H1 (cell line): ENCODE measurements at regions not wholly inside any gene's neighbourhood (a gene's known extent, or its start where the extent isn't known, plus 50 kb on each side); places are given as distances from the start of the nearest gene placed in this dataset.

ENCODE experiments used
- CTCF ChIA-PET: fragments of 300-600 bp; sonication (Branson Sonifier 250); formaldehyde crosslinking; loops from one replicate; lab custom pipeline; 2021; ENCODE audit not compliant: partially characterized antibody; lab: Charles Lee
- POLR2A ChIA-PET: fragments of 300-600 bp; sonication (Branson Sonifier 250); formaldehyde crosslinking; loops from one replicate; lab custom pipeline; 2021; ENCODE audit warnings: inconsistent platforms; ENCODE audit not compliant: partially characterized antibody; lab: Charles Lee
- DNase-seq, 2 experiments: peaks; one replicate each; pipeline versions ENCODE4 v3.0.0 to v3.0.0-alpha.2; 2010 to 2022; ENCODE audit warnings: low spot score in 2 of 2, low read depth in 1 of 2, mixed read lengths in 1 of 2
- FAIRE-seq: peaks from 2 replicates; lab custom pipeline; 2011; peaks lifted over from hg19 to GRCh38; lab: Jason Lieb, UNC
- H2AFZ ChIP-seq: 2 replicates; pipeline ENCODE4 v1.8.1; 2012; ENCODE audit warnings: low read length, inconsistent platforms
- H2AK5ac ChIP-seq: 2 replicates; pipeline ENCODE4 v1.6.1; 2013; ENCODE audit warnings: low read depth, low read length
- H2BK120ac ChIP-seq: replicated peaks from 2 replicates; pipeline ENCODE3; 2013; ENCODE audit warnings: low read depth, low read length, inconsistent platforms
- H2BK12ac ChIP-seq: 2 replicates; pipeline ENCODE4 v1.6.1; 2013; ENCODE audit warnings: low read depth, low read length
- H2BK15ac ChIP-seq: 2 replicates; pipeline ENCODE4 v1.6.1; 2013; ENCODE audit warnings: low read length
- H2BK20ac ChIP-seq: 2 replicates; pipeline ENCODE4 v1.6.1; 2013; ENCODE audit warnings: low read length
- H2BK5ac ChIP-seq: 2 replicates; pipeline ENCODE4 v1.6.1; 2013; ENCODE audit warnings: low read depth, low read length
- H3K14ac ChIP-seq: 2 replicates; pipeline ENCODE4 v1.6.1; 2013; ENCODE audit warnings: inconsistent platforms; ENCODE audit not compliant: insufficient read length
- H3K18ac ChIP-seq: 2 replicates; pipeline ENCODE4 v1.6.1; 2013; ENCODE audit warnings: low read length; ENCODE audit errors: extremely low read depth
- H3K23ac ChIP-seq: 2 replicates; pipeline ENCODE4 v1.6.1; 2013; ENCODE audit warnings: inconsistent platforms; ENCODE audit not compliant: insufficient read length
- H3K23me2 ChIP-seq: 2 replicates; pipeline ENCODE4 v1.6.1; 2013; ENCODE audit warnings: low read depth, low read length
- H3K27ac ChIP-seq: 2 replicates; pipeline ENCODE4 v1.6.1; 2011; ENCODE audit warnings: low read depth, low read length, inconsistent platforms
- H3K27me3 ChIP-seq, 4 experiments: replicated peaks in 1 of 4; 1 replicate in 1 of 4; 2 replicates in 3 of 4; pipeline versions ENCODE4 v1.6.1 to v1.8.1; 2011 to 2013; ENCODE audit warnings: low read length in 3 of 4, mild to moderate bottlenecking in 3 of 4, inconsistent platforms in 2 of 4, mixed read lengths in 2 of 4, moderate library complexity in 1 of 4; ENCODE audit not compliant: control insufficient read depth in 3 of 4, insufficient read depth in 3 of 4; ENCODE audit errors: extremely low read depth in 1 of 4
- H3K36me3 ChIP-seq, 4 experiments: 2 replicates each; pipeline versions ENCODE4 v1.6.1 to v1.8.1; 2011 to 2013; ENCODE audit warnings: mild to moderate bottlenecking in 4 of 4, low read length in 3 of 4, moderate library complexity in 2 of 4, control low read depth in 1 of 4, inconsistent platforms in 1 of 4; ENCODE audit not compliant: insufficient read depth in 4 of 4, control insufficient read depth in 2 of 4
- H3K4ac ChIP-seq: replicated peaks from 2 replicates; pipeline ENCODE3; 2013; ENCODE audit warnings: low read length, low read depth, mixed read lengths, inconsistent platforms; ENCODE audit not compliant: insufficient read length
- H3K4me1 ChIP-seq, 4 experiments: replicated peaks in 1 of 4; 1 replicate in 1 of 4; 2 replicates in 3 of 4; pipeline versions ENCODE4 v1.6.1 to v1.8.1; 2011 to 2013; ENCODE audit warnings: low read length in 3 of 4, inconsistent platforms in 2 of 4, mixed read lengths in 1 of 4; ENCODE audit not compliant: insufficient read depth in 4 of 4, control insufficient read depth in 3 of 4
- H3K4me2 ChIP-seq, 2 experiments: 2 replicates each; pipeline versions ENCODE4 v1.6.1 to v1.8.1; 2011 to 2013; ENCODE audit warnings: low read depth in 2 of 2, low read length in 2 of 2, control low read depth in 1 of 2, inconsistent platforms in 1 of 2, mild to moderate bottlenecking in 1 of 2; ENCODE audit not compliant: insufficient read depth in 1 of 2
- H3K4me3 ChIP-seq, 4 experiments: fragments of 200-600, 300-600 bp in 1 of 4; sonication (generic), shearing (Covaris generic), sonication (Bioruptor Twin) in 1 of 4; 2 replicates each; pipeline versions ENCODE4 v1.5.1 to v1.8.1; 2011 to 2016; ENCODE audit warnings: low read length in 4 of 4, low read depth in 3 of 4, control low read depth in 2 of 4, inconsistent platforms in 2 of 4, mild to moderate bottlenecking in 2 of 4, mixed read lengths in 1 of 4, moderate library complexity in 1 of 4; ENCODE audit not compliant: insufficient read depth in 2 of 4; ENCODE audit errors: extremely low read depth in 1 of 4
- H3K56ac ChIP-seq: replicated peaks from 2 replicates; pipeline ENCODE3; 2013; ENCODE audit warnings: low read depth, mild to moderate bottlenecking, mixed read lengths, low read length, inconsistent platforms; ENCODE audit not compliant: insufficient read length
- H3K79me1 ChIP-seq: 2 replicates; pipeline ENCODE4 v1.6.1; 2013; ENCODE audit warnings: low read depth, low read length, control low read depth
- H3K79me2 ChIP-seq, 2 experiments: 2 replicates each; pipeline versions ENCODE4 v1.6.1 to v1.8.1; 2012 to 2013; ENCODE audit warnings: low read length in 2 of 2, mild to moderate bottlenecking in 2 of 2, inconsistent platforms in 1 of 2; ENCODE audit not compliant: insufficient read depth in 2 of 2, control insufficient read depth in 1 of 2
- H3K9ac ChIP-seq, 4 experiments: replicated peaks in 1 of 4; 1 replicate in 1 of 4; 2 replicates in 3 of 4; pipeline versions ENCODE4 v1.6.1 to v1.8.1; 2011 to 2013; ENCODE audit warnings: low read depth in 3 of 4, low read length in 3 of 4, control low read depth in 2 of 4, mild to moderate bottlenecking in 2 of 4, moderate library complexity in 2 of 4, inconsistent platforms in 1 of 4; ENCODE audit errors: extremely low read depth in 1 of 4
- H3K9me3 ChIP-seq, 2 experiments: 2 replicates each; pipeline versions ENCODE4 v1.6.1 to v1.8.1; 2012 to 2013; ENCODE audit warnings: mild to moderate bottlenecking in 2 of 2, moderate library complexity in 2 of 2, control low read depth in 1 of 2, inconsistent platforms in 1 of 2, low read depth in 1 of 2, low read length in 1 of 2, mixed read lengths in 1 of 2; ENCODE audit not compliant: insufficient read depth in 2 of 2
- H4K20me1 ChIP-seq, 2 experiments: replicated peaks in 1 of 2; 2 replicates each; pipeline versions ENCODE3 to v1.8.1; 2011 to 2013; ENCODE audit warnings: inconsistent platforms in 2 of 2, low read length in 2 of 2, mild to moderate bottlenecking in 1 of 2; ENCODE audit not compliant: insufficient read depth in 2 of 2, control insufficient read depth in 1 of 2
- H4K5ac ChIP-seq: 2 replicates; pipeline ENCODE4 v1.6.1; 2013; ENCODE audit warnings: low read length, low read depth, mixed read lengths, inconsistent platforms; ENCODE audit not compliant: insufficient read length
- H4K8ac ChIP-seq: 2 replicates; pipeline ENCODE4 v1.8.0; 2013; ENCODE audit warnings: mild to moderate bottlenecking, moderate library complexity, low read length, inconsistent platforms; ENCODE audit not compliant: insufficient read depth; ENCODE audit errors: extremely low read depth
- H4K91ac ChIP-seq: replicated peaks from 2 replicates; pipeline ENCODE3; 2013; ENCODE audit warnings: low read length, mixed read lengths, inconsistent platforms; ENCODE audit not compliant: insufficient read length
- ATF2 ChIP-seq: IDR thresholded peaks from 2 replicates; pipeline ENCODE4 v1.6.1; 2012; ENCODE audit warnings: low read length, inconsistent platforms
- BACH1 ChIP-seq: IDR thresholded peaks from 2 replicates; pipeline ENCODE4 v1.6.1; 2012; ENCODE audit warnings: low read length, improper control_type of control experiment
- CREB1 ChIP-seq: IDR thresholded peaks from 2 replicates; pipeline ENCODE4 v1.6.1; 2012; ENCODE audit warnings: inconsistent platforms
- EZH2 ChIP-seq: fragments of 200-600 bp; sonication (generic); IDR thresholded peaks from 2 replicates; pipeline ENCODE4 v1.7.1; 2012; ENCODE audit warnings: low read depth, mild to moderate bottlenecking, moderate library complexity, low read length, inconsistent platforms; ENCODE audit not compliant: severe bottlenecking
- JUN ChIP-seq: IDR thresholded peaks from 2 replicates; pipeline ENCODE4 v1.6.1; 2011; ENCODE audit warnings: low read depth, mild to moderate bottlenecking, improper control_type of control experiment, low read length
- JUND ChIP-seq: IDR thresholded peaks from 2 replicates; pipeline ENCODE4 v1.6.1; 2011; ENCODE audit warnings: mild to moderate bottlenecking, improper control_type of control experiment, low read length
- PHF8 ChIP-seq: fragments of 200-600 bp; sonication (generic); conservative IDR thresholded peaks from 2 replicates; pipeline ENCODE4 v1.7.1; 2012; ENCODE audit warnings: low read depth, mild to moderate bottlenecking, inconsistent platforms, low read length, moderate library complexity
- POLR2AphosphoS5 ChIP-seq: IDR thresholded peaks from 2 replicates; pipeline ENCODE4 v1.6.1; 2011; ENCODE audit warnings: low read depth, low read length
- RFX5 ChIP-seq: IDR thresholded peaks from 2 replicates; pipeline ENCODE4 v1.6.1; 2011; ENCODE audit warnings: low read depth, low read length, improper control_type of control experiment, borderline replicate concordance
- SIRT6 ChIP-seq: IDR thresholded peaks from one replicate; pipeline ENCODE4 v1.7.1; 2012; ENCODE audit warnings: low read length, inconsistent platforms
- SIX5 ChIP-seq: IDR thresholded peaks from 2 replicates; pipeline ENCODE4 v1.6.1; 2011; ENCODE audit warnings: mild to moderate bottlenecking, low read depth, low read length
- TCF12 ChIP-seq: IDR thresholded peaks from 2 replicates; pipeline ENCODE4 v1.6.1; 2011; ENCODE audit warnings: low read depth, mild to moderate bottlenecking, low read length
- WGBS, 2 experiments: shearing (Covaris generic) in 1 of 2; methylation state at CpG; one replicate each; pipeline versions ENCODE4 v1.1.6 to v1.1.7; 2013 to 2015; ENCODE audit warnings: low lambda C conversion rate in 2 of 2, mixed read lengths in 2 of 2, inconsistent platforms in 1 of 2, low coverage in 1 of 2, missing lambda C conversion rate in 1 of 2; ENCODE audit not compliant: insufficient replicate concordance in 2 of 2, insufficient coverage in 1 of 2, insufficient read length in 1 of 2; ENCODE audit errors: extremely low coverage in 1 of 2, missing lambda C conversion rate in 1 of 2; 5-methylcytosine and 5-hydroxymethylcytosine counted together

- WGBS, 2 experiments: 96% methylated on average over 5 of the region's 5 CpGs; no CpG with 5 or more reads in 1 of the 2 experiments
- no peak overlapping the region for H3K4ac ChIP-seq
Observed at GRCh38 chr18:77658751-77659448, 409.3 kb downstream of the GALR1 start.

More at GRCh38 chr18:77658751-77659448, 409.3 kb downstream of the GALR1 start:
- Histone ChIP-seq H3K27me3 (no peaks in the 10 kb centered on the region), H3K23ac (no peak overlapping the region), H3K18ac (no peak overlapping the region), H3K4me1 (no peaks in the 10 kb centered on the region), H3K9ac (no peak overlapping the region), H2BK5ac (no peak overlapping the region), H3K4me2 (no peak overlapping the region)
- TF ChIP-seq BACH1 (no peak), JUN (no peak), SIRT6 (no peak), RFX5 (no peak), POLR2AphosphoS5 (no peak), TCF12 (no peak), PHF8 (no peak), CREB1 (no peak), ATF2 (no peak), EZH2 (no peak), JUND (no peak), SIX5 (no peak)
- TF ChIP-seq, all 59 proteins: peak for 0
- FAIRE-seq (no peak), DNase-seq (no peak)
- H2AK5ac ChIP-seq: no peak overlapping the region
- H2BK12ac ChIP-seq: no peak overlapping the region
- no peak overlapping the region for H2BK120ac ChIP-seq
- H2BK20ac ChIP-seq: no peak overlapping the region
- H3K27ac ChIP-seq: no peak overlapping the region
- CTCF ChIA-PET: interaction anchor here (1.0 kb wide), 1 partner anchor 8 kb away, joined by 3 read pairs; no protein-coding TSS in a partner anchor
- H3K36me3 ChIP-seq: no peaks in the 10 kb centered on the region
- H4K5ac ChIP-seq: no peak overlapping the region
- no peak overlapping the region for H3K14ac ChIP-seq
- H3K23me2 ChIP-seq: no peaks in the 10 kb centered on the region
- no peak overlapping the region for H2AFZ ChIP-seq
- POLR2A ChIA-PET: no interaction called here
- no peak overlapping the region for H3K56ac ChIP-seq
- H4K20me1 ChIP-seq: no peaks in the 10 kb centered on the region
- H3K79me1 ChIP-seq: no peaks in the 10 kb centered on the region
- no peaks in the 10 kb centered on the region for H3K79me2 ChIP-seq
- no peak overlapping the region for H2BK15ac ChIP-seq
- H4K91ac ChIP-seq: no peak overlapping the region
- no peaks in the 10 kb centered on the region for H3K9me3 ChIP-seq
- H4K8ac ChIP-seq: no peak overlapping the region
- no peak overlapping the region for H3K4me3 ChIP-seq
